MV-4-11 (cell line): ENCODE measurements at regions not wholly inside any gene's neighbourhood (a gene's known extent, or its start where the extent isn't known, plus 50 kb on each side); places are given as distances from the start of the nearest gene placed in this dataset.
"Not testable (repeated sequence)": the region's sequence is repeated elsewhere in the genome, so short reads cannot be mapped to it uniquely, and the experiment has no call there.

Experiments
- DNase-seq: peaks from one replicate; lab custom pipeline; 2025; lab: John Stamatoyannopoulos, UW

DNA sequence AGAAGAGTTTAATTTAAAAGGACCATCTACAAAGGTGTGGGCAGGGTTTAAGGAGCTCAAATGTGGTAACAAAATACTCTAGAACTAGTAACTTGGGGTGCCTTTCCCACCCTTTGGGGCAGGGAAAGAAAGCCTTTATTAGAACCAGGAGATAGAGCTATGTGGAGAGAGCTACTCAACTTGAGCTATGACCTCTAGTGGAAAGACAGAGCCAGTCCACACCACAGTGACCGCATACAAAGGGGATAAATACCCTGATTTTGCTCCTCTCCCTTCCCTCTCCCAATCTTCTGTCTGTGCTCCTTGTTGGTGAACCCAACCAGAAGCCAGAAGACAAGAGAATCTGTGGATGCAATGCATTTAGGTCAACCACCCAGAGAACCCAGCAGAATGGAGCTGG lies 54.4 kb upstream of the JAK1 start:
- no peak for DNase-seq

DNA sequence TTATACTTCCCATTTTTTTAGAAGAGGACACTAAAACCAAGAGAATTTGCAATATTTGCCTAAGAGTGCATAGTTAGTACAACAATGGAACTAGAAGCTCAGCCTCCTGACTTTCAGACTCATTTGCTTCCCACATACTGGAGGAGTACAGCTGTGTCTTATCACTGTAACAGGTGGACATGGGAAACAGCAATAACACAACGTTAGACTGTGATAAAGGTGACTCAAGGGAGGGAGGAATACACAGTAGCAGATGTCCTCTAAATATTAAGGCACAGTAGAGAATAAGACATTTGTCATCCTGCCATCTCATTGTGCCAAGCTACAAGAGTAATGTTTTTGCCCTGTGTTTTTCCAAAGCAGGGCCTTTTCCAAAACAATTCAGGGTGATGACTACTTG lies 55.4 kb upstream of the JAK1 start:
- DNase-seq = no peak

DNA sequence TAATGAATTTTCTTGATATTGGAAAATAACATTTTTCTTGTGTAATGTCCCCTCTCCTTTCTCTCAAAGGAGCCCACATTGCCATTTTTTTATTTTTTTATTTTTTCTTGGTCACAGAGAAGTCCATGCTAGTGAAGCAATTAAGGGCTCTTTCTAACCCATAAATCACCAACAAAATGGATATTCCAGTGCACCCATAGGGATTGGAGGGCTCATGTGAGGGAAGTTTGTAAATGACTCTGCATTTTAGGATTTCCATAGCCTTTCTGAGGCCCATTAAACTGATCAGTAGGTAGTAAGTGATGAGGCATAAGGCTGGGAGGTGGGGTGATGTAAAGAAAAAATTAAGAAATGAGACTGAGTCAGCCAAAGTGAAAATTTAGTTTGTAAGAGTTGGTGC lies 55.9 kb upstream of the JAK1 start:
- DNase-seq = no peak

DNA sequence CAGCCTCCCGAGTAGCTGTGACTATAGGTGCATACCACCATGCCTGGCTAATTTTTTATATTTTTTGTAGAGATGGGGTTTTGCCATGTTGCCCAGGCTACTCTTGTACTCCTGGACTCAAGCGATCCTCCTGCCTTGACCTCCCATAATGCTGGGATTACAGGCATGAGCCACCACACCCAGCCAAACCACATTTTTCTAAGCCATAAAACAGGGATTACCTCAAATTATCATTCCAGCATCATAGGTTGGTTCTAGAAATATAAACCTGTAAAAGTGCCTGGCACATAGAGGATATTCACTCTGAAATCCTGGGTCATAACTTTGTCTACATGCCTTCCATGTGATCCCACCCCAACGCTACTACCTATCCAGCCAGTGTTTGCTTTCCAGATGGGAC lies 59.4 kb upstream of the JAK1 start:
- no peak for DNase-seq

DNA sequence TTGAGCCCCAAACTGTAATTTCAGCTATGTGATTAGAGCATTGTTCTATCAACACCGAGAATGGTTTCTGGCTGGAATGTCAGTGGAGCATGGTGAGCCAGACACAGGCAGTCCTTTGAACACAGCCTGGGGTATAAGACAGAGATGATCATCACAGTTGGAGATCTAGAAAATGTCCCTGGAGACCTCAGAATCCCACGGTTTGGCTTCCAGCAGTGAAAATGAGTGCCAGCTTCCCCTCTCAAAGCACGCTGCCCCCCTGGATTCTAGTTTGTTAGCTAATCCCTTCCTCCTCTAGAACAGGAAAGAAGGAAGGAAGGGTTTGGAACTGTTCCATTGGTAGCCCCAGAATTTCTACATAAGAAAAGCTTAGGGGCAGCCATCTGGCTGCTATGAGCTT lies 59.9 kb upstream of the JAK1 start:
- peak; percentile 27 for DNase-seq

DNA sequence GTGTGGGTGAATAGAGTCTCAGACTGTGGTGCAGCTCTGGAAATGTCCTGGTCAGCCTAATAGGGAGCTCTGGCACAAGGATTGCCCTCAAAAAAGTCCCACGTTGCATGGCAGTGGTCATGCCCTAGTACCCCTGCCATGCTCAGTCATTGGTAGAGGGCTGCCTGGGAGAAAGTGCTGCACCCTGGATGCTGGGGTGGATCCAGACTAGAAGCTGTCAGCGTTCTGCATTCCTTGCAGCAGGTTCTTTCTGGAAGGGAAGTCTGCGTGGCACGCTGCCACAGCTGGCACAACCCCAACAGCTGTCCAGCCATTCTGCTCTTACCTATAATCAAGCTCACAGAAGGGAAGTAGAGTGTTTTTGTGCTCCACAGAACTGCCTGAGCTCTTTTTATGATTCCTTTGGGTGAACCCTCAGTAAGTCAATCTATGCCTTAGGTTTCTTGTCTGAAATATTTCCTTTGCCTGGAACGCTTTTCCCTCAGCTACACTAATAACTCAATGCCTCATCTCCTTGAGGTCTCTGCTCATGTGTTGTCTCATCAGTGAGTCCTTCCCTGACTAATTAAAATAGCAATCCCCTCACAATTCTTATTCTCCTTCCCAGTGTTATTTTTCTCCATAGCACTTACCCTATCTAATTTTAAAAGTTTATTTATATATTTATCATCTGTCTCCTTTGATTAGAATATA lies 61.5 kb upstream of the JAK1 start:
- no peak for DNase-seq

DNA sequence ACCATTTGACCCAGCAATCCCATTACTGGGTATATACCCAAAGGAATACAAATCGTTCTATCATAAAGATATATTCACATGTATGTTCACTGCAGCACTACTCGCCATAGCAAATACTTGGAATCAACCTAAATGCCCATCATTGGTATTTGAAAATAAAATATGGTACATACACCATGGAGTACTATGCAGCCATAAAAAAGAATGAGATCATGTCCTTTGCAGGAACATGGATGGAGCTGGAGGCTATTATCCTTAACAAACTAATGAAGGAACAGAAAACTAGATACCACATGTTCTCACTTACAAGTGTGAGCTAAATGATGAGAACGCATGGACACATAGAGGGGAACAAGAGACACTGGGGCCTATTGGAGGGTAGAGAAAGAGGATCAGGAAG lies 63.1 kb upstream of the JAK1 start:
- not testable (repeated sequence) for DNase-seq

DNA sequence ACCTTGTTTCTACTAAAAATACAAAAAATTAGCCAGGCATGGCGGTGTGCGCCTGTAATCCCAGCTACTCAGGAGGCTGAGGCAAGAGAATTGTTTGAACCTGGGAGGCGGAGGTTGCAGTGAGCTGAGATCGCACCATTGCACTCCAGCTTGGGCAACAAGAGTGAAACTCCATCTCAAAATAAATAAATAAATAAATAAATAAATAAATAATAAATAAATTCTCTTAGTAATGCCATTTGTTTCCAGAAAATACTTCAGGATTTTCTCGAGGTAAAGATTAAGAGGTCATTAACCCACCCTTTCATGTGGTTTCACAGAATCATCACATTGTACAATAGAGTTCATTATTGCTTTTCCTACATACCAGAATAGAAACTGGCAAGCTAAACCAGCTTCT lies 68.5 kb upstream of the JAK1 start:
- not testable (repeated sequence) for DNase-seq

DNA sequence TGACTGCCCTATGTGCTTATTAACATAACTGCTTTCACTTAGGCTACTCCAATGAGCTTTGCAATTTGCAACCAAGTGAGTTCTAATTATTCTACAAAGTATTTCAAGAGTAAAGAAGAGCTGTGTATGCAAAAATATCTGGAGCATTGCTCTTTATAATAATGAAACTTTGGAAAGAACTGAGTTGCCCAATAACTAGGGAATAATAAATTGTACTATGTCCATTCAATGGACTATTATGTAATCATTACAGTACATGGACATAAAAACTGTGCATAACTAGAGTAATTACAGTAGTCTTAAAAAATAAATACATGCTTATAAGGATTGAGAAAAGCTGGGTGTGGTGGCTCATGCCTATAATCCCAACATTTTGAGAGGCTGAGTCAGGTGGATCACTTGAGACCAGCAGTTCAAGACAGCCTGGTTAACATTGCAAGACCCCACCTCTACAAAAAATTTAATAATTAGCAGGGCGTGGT lies 70.3 kb upstream of the JAK1 start:
- DNase-seq = no peak

DNA sequence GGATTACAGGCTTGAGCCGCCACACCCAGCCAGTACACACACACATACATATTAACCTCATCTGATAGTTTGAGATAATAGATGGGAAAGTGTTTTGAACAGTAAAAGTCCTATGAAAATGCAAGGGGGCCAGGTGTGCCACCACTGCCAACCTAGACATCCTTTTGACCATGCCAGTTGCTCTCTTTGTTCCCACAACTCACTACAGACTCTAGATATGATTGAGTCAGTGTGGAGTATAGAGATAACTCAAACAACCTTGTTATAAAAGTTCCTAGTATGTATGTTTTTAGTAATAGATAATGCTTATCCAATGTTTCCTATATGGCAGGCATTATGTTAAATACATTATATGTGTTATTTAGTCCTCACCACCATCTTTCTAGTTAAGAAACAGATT lies 72.7 kb upstream of the JAK1 start:
- no peak for DNase-seq

DNA sequence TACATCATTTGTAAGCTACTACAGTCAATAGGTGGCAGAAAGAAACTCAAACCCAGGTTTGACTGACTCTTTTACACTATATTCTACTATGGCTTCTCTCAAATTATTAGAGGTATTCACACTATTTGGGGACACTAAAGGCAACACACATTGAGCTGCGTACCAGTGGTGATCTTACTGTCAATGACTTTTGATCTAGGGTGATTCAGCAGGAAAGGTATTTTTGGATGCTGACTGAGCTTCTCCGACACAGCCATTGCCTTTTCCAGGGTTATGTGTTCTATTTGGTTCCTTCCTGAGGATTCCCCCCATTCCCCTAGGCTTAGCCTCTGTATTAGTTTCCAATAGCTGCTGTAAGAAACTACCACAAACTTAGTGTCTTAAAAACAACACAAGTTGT lies 73.2 kb upstream of the JAK1 start:
- no peak for DNase-seq

DNA sequence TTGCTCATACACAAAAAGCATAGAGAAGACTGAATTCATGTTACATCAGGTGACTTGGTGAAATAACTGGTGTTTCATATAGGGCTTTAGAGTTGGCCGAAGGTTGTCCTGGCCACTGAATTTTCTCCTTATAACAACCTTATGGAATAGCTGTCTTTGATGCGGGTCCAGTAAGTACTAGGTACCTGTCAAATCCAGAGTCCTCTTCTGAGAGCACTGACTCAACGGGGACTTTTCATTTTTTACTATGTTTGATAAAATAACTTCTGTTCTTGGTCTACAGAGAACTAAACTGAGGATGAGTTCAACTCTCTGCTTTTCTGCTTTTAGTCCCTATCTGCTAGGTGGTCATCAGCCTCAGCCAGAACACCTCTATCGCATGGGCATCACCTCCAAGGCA lies 76.1 kb upstream of the JAK1 start:
- DNase-seq = no peak

DNA sequence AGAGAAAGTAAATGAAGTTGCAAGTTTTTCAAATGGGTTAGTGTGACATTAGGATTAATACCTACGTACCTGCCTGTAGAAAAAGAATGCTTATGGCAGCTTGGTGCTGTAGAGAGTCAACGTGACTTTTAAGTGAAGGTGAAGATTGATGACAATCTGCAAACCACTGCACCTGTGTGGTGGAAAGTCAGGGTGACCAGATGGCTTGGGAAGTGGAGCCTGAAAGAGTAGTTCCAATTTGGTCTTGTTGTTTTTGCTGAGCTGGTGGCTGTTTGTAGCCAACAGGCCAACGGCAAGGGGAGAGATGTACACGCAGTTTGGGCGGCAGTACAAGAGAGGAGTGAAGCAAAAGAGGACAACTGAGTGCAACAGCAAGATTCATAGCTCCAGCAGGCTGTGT lies 78.1 kb upstream of the JAK1 start:
- DNase-seq = no peak

DNA sequence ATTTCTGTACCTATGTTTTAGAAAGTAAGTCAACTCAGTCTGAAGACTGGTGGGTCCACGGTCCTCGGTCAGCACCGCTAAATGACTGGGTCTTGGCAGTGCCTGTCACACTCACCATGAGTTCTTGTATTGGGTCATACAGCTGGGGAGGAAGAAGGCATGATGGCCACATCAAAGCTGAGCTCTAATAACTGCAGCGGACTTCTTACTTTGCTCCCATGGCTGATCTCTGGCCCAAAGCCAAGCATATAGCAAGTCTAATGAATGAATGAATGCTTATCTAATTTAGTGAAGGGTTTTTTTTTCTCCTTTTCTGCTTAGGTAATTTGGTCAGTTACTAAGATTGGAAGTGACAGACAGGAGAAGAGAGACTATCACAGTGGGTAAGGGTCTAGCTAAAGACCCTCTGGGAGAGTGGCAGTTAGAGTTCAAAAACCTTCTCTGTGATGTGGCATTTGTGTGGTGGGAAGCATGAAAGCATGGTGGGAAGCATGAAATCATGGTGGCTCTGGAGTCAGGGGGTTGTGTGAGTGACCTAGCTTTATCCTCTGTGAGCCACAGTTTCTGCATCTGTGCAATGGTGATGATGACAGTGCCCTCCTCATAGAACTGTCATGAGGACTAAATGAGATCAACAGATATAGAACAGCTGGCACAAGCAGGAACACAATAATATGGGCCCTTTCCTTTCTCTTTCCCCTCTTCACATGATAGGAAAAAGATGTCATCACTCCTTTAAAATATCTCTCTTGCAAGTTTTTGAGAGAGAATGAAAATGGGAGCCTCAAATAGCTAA lies 78.9 kb upstream of the JAK1 start:
- no peak for DNase-seq

DNA sequence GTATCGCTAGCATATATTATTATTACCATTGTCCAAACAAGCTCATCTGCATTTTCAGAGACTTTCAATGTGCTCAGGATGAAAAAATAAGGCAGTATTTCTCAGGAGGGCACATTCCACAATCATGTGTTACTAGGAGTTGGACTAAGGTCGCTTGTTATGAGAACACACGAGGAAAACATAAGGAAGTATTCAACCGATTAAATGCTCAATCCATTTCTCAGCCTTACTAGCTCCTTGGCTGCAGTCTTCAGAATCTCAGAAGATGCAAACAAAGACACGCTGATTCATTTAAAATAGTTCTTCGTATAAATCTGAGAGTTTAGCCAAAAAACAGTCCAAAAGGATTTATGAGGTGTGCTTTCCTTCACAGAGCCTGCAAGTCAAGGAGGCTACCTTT lies 82.0 kb upstream of the JAK1 start:
- no peak for DNase-seq

DNA sequence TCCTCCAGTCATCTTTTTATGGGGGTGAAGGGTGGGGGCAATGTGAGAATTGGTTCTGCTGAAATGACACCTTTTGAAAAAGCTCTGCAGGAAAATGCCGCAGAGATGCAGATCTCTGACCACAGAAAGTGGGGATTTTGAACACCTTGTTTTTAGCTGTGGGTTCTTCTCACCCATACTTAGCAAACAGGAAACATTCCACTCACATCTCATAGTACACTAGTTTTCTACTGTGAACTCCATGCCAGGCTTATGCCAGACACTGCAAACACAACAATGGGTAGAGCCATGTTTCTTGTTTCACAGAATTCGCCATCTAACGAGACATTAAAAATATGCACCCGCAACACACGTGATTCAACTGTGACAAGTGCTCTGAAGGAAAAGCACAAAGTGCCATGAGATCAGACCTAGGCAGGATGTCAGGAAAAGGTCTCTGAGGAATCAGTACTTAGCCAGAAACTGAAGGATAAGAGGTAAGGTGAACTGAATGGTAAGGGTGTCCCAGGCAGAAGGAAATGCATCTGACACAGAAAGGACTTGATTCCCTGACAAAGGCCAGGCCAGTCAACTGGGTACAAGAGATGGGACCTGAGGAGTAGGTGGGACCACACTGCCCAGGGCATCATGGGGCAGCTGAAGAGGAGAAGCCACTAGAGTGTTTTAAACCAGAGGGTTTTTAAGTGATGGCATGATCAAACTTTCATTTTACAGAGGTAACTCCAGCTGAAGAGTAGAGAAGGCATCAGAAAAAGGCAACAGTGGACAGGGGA lies 83.8 kb upstream of the JAK1 start:
- DNase-seq = no peak

DNA sequence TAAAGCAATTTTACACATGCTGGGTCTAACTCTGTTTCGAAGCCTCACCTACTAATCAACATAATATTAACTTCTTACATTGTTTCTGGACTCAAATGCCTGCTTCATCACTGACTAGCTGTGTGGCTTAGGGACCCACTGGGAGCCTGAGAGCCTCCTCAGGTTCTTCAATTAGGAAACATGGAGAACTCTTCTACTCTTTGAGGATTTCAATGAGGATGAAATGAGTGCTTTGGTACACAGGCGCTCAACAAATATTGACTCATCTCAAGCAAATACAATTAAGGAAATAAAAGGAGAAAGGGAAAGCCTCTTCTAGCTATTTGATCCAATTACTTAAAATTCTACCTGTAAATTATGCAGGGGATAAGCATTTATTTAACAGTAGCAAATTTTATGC lies 84.4 kb upstream of the JAK1 start:
- no peak for DNase-seq

DNA sequence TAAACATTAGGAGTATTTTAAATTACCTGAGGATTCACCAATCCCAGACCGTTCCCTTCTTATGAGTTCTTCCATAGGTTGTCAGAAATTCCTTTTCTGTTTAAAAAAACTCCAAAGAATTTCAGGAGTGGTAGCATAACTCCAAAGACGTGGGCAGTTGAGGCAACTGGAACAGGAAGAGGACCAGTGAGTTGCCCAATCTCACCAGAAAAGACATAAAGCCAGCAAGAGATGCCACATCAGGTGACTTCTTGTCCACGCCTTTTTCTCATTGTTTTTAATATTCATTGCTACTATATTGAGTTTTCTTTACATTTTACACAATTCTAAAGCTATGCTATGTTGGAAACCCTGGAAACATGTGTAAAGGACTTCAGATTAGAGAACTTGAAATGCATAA lies 88.1 kb upstream of the JAK1 start:
- DNase-seq = no peak

DNA sequence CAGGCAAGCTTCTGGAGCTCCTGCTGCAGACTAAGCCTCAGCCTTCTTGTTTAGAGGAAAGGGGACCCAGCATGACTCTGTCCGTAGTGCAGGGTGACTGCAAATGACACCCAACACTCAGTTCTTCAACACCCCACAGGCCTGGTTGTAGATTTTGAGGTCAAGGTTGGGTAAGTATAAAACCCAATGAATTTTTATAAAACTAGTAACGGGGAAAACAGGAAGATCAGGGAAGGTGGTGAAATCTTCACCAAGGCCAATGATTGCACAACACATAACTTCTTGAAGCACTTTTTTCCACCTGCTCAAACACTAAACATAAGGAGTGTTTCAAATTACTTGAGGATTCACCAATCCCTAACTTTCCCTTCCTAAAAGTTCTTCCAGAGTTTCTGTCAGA lies 89.4 kb upstream of the JAK1 start:
- peak; percentile 74 for DNase-seq

DNA sequence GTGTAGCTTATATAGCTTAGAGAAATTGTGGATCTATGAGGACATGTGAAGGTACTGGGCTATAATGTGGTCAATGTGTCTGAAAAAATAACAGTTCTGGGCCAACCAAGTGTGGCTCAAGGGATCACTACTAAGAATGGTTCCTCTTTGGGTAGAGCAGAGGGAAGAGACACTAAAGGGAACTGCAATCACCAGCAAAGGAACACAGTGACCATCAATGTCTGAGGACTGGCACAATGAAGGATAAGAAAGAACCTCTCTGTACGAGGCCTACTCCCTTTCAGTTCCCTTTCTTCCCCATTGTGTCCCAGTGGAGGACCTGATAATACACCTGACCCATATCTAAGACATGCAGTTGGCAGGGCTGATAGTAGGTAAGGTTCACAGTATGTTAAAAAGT lies 89.9 kb upstream of the JAK1 start:
- peak; percentile 91 for DNase-seq

DNA sequence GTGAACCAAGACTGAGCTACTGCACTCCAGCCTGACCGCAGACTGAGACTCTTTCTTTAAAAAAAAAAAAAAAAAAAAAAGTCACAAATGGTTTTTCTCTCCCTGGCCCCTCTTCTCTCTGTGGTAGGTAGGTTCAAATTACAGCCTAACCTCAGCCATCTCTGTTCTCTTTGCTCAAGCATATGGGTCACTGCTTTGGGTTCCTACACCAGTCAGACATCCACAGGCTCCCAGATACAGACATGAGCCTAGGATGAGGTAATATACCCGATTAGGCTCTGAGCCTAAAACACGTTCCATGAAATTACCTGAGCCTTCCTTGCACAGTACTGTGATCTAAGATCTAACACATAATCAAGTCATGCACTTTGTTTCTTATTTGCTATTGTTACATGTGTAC lies 90.5 kb upstream of the JAK1 start:
- no peak for DNase-seq

DNA sequence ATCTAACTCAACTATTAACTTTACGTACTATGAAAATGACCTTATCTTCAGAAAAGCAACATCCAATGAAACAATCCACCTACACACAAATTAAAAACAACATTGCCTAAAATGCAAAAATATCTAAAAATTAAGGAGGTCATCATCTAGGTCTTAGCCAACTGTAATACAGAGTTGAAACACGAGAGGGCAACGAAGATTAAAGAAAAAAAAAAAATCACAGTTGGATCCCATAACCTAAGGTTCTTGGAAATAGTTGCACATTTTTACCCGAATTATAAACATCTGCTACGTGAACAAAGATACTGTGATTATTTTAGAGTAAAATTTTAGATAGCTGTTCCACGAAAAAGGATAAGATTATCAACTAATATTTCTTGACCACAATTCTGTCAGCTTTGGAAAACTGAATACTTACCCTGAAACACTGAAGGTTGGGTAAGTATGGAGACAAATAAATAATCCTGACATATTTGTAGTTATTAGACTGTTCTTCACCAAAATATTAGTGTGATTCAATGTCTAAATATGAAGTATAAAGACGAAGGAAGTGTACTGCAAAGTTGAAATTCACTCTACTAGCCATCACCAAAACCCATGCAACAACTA lies 88.0 kb upstream of the AK4 start:
- DNase-seq = peak; percentile 41

DNA sequence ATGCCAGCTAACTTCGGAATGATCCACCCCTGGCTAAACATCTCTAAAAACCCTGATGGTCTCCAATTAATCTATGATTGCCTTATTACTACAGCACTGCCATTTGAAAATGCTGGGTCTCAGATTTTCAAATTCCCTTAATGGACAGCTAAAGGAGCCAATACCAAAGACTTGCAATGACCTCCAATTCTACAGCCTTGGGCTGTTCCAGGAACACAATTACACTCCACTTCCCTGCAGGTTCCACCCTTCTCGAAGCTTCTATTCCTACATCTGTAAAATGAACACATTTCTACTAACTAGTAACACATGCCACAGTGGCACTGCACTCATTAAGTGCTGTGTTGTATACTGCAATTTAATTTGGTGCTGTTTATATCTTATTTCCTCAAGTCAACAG lies 85.7 kb upstream of the AK4 start:
- DNase-seq = no peak
